ENCODE measurements at regions not wholly inside any gene's neighbourhood (a gene's known extent, or its start where the extent isn't known, plus 50 kb on each side); places are given as distances from the start of the nearest gene placed in this dataset.

DNA sequence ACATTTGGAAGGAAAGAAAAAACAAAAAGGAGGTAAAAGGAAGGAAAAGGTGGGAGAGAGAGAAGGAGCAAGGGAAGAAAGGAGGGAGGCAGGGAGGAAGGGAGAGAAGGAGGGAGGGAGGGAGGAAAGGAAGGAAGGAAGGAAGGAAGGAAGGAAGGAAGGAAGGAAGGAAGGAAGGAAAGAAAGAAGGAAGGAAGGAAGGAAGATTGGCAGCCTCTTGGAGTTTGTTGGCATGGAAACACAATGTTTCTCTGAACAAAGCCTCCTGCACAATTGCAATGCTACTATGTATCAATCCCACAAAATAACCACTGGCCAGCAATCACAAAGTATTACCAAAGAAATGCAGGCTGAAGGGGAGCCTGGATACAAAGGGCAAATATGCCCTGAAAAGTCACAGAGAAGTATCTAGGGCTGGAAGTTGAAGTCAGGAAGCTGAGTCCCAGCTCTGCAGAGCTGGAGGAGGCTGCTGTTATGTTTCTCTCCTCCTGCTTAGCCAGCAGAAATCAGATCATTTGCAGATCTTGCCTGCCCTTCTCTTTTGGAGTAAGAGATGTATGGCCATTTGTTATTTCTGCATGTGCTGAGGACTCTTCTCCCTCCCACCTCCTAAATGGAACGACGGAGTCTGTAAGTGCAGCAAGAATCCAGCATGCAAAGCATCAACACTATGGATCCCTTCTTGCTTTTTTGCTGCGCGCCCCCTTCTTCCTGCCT is 195.9 kb upstream of the LDB2 start:
- CTCF ChIA-PET = interaction anchor here (1.1 kb wide), 1 partner anchor 13 kb away, joined by 3 read pairs; no protein-coding TSS in a partner anchor
- no peak overlapping the region for H3K4me3 ChIP-seq (ENCODE audit: low read depth, low read length)
- TF ChIP-seq, protein P1, sequence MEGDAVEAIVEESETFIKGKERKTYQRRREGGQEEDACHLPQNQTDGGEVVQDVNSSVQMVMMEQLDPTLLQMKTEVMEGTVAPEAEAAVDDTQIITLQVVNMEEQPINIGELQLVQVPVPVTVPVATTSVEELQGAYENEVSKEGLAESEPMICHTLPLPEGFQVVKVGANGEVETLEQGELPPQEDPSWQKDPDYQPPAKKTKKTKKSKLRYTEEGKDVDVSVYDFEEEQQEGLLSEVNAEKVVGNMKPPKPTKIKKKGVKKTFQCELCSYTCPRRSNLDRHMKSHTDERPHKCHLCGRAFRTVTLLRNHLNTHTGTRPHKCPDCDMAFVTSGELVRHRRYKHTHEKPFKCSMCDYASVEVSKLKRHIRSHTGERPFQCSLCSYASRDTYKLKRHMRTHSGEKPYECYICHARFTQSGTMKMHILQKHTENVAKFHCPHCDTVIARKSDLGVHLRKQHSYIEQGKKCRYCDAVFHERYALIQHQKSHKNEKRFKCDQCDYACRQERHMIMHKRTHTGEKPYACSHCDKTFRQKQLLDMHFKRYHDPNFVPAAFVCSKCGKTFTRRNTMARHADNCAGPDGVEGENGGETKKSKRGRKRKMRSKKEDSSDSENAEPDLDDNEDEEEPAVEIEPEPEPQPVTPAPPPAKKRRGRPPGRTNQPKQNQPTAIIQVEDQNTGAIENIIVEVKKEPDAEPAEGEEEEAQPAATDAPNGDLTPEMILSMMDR (IDR thresholded peaks at IDR 0.05; ENCODE audit: insufficient read depth, low read length, missing control alignments) = no peak
- POLR2A ChIA-PET = no interaction called here
- DNase-seq (ENCODE audit: low read depth, low spot score) = no peak

DNA sequence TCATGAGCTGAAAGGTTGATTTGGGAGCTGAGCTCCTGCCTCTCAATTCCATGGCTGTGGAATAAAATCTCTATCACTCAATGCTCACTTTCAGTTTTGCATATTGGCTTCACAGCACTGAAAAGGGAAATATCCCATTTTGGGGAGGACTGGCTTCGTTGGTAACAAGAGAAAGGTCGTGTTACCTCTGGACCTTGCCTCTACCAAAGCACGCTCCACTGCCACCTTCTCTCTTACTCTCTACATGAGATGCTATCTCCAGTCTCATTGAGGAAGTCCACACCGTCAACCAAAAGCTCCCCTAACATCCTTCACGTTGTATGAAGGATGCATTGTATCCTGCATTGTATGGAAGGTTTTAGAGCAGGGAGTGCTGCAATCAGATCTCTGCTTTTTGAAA is 195.0 kb upstream of the LDB2 start:
- ChIA-PET CTCF (interaction anchor here (0.7 to 1.1 kb wide), 3 partner anchors 9 to 12 kb away, joined by 3 read pairs; no protein-coding TSS in a partner anchor), POLR2A (interaction anchor here (0.6 kb wide), 1 partner anchor 11 kb away, joined by 3 read pairs; no protein-coding TSS in a partner anchor)
- H3K4me3 ChIP-seq (ENCODE audit: low read depth, low read length) = no peak overlapping the region
- DNase-seq (ENCODE audit: low read depth, low spot score) = no peak
- TF ChIP-seq, protein P1 (IDR thresholded peaks at IDR 0.05; ENCODE audit: insufficient read depth, low read length, missing control alignments) = no peak

DNA sequence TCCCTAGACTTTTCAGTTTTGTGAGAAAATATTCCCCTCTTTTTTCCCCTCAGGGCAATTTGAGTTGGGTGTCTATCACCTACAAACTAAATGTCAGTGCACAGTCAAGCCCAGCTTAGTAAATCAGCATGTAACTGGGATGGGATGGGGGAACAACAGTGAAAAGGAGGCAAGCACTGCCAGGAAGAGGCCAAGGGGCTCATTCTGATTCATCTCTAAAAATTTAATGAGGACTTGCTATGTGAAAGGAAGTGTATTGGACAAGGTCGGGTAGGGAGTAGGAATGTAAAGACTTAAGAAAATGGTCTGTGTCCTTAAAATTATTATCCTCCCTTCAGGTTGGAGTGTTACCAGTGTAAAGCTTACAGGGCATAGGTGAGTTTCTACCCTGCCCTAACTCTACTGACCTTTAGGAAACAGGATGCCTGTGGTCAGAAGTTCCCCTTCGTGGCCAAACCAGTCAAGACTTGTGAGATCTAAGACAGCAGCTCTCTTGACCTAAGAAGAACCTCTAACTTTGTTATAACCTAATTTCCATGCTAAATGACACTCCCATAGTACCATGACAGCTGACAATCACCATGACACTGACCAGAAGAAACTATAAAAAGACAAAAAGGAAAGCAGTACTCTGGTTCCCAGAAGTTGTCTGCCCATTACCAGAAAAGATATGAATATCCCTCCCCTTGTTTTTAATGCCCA is 194.4 kb upstream of the LDB2 start:
- no peak overlapping the region for H3K4me3 ChIP-seq (ENCODE audit: low read depth, low read length)
- TF ChIP-seq, protein P1 (IDR thresholded peaks at IDR 0.05; ENCODE audit: insufficient read depth, low read length, missing control alignments) = no peak
- POLR2A ChIA-PET = interaction anchor here (0.6 kb wide), 1 partner anchor 10 kb away, joined by 3 read pairs; no protein-coding TSS in a partner anchor
- CTCF ChIA-PET = interaction anchor here (0.7 to 1.1 kb wide), 3 partner anchors 9 to 12 kb away, joined by 3 read pairs; no protein-coding TSS in a partner anchor
- no peak for DNase-seq (ENCODE audit: low read depth, low spot score)

DNA sequence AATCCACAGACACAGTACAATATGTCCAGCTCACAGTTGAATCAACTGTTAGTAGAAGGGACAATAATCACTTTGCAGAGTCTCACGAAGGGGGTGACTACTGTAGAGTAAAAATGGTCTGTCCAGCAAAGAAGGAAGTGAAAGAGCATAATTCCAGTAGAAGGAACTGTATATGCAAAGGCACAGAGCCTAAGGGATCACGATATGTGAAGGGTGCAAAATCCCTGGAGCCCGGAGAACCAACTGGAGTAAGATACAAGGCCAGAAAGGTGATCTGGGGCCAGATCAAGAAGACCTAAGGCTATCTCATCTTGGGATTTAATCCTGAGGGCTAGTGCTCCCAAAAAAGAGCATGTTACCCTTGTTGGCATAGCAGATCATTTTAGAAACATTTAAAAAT is 192.7 kb upstream of the LDB2 start:
- ChIA-PET CTCF (interaction anchor here (1.3 kb wide), 1 partner anchor 10 kb away, joined by 3 read pairs; no protein-coding TSS in a partner anchor), POLR2A (no interaction called here)
- TF ChIP-seq, protein P1 (IDR thresholded peaks at IDR 0.05; ENCODE audit: insufficient read depth, low read length, missing control alignments) = no peak
- DNase-seq (ENCODE audit: low read depth, low spot score) = no peak
- no peak overlapping the region for H3K4me3 ChIP-seq (ENCODE audit: low read depth, low read length)

DNA sequence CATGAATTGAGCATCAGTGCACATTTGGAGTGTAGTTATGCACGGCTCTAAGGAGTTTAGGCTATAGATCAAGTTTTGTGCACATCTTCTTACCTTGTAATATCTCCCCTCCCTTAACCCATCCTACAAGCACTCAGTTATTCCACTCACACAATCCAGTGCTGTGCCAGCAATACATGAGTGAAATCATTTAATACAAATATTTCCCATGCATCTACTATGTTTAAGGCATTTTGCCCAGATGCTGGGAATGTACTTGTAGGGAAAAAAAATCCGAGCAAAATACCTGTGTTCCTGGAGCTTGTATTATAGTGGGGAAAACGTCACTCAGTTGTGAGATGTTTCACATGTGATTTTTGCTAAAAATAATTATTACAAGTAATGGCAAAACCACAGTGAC is 191.6 kb upstream of the LDB2 start:
- no peak overlapping the region for H3K4me3 ChIP-seq (ENCODE audit: low read depth, low read length)
- TF ChIP-seq, protein P1 (IDR thresholded peaks at IDR 0.05; ENCODE audit: insufficient read depth, low read length, missing control alignments) = no peak
- no peak for DNase-seq (ENCODE audit: low read depth, low spot score)
- ChIA-PET CTCF (interaction anchor here (1.3 kb wide), 1 partner anchor 9 kb away, joined by 3 read pairs; no protein-coding TSS in a partner anchor), POLR2A (no interaction called here)

DNA sequence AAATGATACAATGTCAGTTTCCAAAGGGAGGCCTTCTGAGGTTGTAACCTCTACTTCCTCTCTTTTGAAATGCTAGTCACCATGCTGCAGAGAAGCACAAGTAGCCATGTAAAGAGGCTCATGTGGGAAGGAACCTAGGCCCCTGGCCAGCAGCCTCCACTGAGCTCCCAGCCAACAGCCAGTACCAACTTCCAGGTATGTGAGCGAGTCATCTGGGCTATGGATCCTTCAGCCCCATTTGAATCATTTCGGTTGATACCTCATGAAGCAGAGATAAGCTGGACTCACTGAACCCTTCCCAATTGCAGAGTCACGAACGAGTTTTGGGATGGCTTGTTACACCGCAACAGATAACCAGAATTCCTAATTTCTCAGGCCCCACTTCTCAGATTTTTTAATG is 187.0 kb upstream of the LDB2 start:
- TF ChIP-seq, protein P1 (IDR thresholded peaks at IDR 0.05; ENCODE audit: insufficient read depth, low read length, missing control alignments) = no peak
- no peak for DNase-seq (ENCODE audit: low read depth, low spot score)
- CTCF ChIA-PET = no interaction called here
- no peak overlapping the region for H3K4me3 ChIP-seq (ENCODE audit: low read depth, low read length)
- POLR2A ChIA-PET = no interaction called here

Data from AG04449 (cell line).